HFF-Myc (cell line): ENCODE measurements at regions not wholly inside any gene's neighbourhood (a gene's known extent, or its start where the extent isn't known, plus 50 kb on each side); places are given as distances from the start of the nearest gene placed in this dataset.

Experiments used
- DNase-seq: peaks from one replicate; pipeline ENCODE4 v3.0.0-alpha.2; 2011; ENCODE audit warnings: low read depth; ENCODE audit errors: extremely low read depth
- H3K4me3 ChIP-seq: replicated peaks from 2 replicates; pipeline ENCODE4 v1.5.1; 2011; ENCODE audit warnings: low read depth, mild to moderate bottlenecking, control low read depth, low read length
- TF ChIP-seq, protein P1 (sequence below): IDR thresholded peaks from 2 replicates; pipeline ENCODE4 v1.5.1; 2012; ENCODE audit warnings: mild to moderate bottlenecking, low read depth, low read length, control low read depth; ENCODE audit errors: missing control alignments

DNA sequence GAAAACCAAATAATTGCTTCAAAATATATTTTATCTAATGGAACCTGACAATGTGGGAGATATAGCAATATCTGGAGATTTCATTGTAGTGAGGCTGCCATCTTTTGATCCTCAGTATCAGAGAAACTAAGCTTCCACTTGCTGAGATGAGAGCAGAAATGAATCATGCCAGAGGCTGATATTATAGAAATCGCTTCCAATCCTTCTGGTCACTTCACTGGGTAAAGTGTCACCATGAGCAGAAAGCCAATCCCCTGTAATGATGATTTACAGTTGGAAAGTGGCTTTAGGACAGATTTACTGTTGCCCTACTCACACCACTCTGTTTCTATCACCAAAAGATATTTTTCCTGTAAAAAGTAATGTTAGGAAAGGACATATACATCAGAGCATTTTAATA lies 365.0 kb upstream of the VRK2 start:
- H3K4me3 ChIP-seq, result no peak overlapping the region
- TF ChIP-seq, protein P1, sequence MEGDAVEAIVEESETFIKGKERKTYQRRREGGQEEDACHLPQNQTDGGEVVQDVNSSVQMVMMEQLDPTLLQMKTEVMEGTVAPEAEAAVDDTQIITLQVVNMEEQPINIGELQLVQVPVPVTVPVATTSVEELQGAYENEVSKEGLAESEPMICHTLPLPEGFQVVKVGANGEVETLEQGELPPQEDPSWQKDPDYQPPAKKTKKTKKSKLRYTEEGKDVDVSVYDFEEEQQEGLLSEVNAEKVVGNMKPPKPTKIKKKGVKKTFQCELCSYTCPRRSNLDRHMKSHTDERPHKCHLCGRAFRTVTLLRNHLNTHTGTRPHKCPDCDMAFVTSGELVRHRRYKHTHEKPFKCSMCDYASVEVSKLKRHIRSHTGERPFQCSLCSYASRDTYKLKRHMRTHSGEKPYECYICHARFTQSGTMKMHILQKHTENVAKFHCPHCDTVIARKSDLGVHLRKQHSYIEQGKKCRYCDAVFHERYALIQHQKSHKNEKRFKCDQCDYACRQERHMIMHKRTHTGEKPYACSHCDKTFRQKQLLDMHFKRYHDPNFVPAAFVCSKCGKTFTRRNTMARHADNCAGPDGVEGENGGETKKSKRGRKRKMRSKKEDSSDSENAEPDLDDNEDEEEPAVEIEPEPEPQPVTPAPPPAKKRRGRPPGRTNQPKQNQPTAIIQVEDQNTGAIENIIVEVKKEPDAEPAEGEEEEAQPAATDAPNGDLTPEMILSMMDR, result no peak
- no peak for DNase-seq

DNA sequence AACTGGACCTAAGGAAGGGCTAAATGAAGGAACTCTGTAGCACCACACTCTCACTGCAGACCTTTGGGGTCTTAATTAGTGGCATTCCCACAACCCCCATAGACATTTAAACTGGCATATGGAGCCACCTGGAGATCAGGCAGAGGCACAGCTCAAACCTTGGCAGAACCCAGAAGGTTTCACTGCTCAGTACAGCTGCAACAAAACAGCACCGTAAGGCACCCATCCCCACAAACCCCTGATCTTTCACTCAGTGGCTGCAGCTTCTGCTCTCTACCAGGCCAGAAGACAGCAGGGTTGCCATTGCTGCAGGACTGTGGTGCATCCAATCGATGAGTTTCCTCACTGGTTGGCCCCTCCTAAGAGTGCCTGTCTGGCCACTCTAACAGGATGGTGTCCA lies 361.6 kb upstream of the VRK2 start:
- TF ChIP-seq, protein P1, result no peak
- no peak overlapping the region for H3K4me3 ChIP-seq
- no peak for DNase-seq

DNA sequence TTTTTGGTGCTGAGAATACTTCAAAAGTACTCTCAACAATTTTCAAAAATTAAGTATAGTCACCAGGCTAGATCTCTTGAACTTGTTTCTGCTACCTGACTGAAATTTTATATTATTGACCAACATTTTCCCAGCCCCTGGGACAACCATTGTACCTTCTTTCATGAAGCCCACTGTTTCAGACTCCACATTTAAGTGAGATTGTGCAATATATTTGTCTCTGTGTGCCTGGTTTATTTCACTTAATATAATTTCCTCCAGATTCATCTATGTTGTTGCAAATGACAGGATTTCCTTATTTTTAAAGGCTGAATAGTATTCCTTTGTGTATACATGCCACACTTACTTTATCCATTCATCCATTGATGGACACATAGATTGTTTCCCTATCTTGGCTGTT lies 354.2 kb upstream of the VRK2 start:
- TF ChIP-seq, protein P1, result no peak
- DNase-seq, result no peak
- H3K4me3 ChIP-seq, result no peak overlapping the region

DNA sequence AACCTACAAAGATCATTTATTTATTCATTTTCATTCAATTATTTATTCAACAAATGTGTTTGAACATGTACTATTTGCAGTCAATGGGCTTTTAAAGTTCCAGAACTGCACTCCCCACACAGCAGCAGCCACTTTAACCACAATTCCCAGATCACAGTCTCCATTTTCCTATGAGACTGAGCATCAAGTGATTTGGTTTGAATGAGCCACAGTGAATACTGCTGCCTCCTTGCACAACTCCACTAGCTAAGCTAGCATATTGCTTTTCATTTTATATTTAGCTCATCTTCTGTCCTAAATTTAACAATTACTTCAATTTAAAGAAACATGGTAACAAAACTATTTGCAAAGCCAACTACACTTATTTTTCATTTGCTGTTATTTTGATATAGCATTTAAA lies 353.4 kb upstream of the VRK2 start:
- no peak overlapping the region for H3K4me3 ChIP-seq
- TF ChIP-seq, protein P1, result no peak
- no peak for DNase-seq

DNA sequence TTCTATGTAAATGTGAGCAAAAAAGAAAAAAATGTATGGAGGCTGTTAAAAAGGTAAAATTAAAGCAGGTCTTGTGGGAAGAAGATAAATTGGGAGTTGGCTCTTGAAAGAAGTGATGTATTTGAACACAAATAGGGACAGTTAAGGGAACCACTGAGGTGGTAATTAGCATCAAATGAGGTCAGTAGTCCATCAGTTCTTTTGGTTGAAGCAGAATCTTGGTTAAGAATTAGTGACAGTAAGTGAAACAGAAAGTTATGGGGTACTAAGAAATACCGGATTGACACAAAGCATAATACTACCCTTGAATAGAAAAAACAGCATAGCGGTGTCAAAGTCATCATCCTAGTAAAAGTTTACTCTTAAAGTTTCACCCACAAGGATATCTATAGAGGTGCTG lies 352.6 kb upstream of the VRK2 start:
- H3K4me3 ChIP-seq, result no peak overlapping the region
- no peak for DNase-seq
- TF ChIP-seq, protein P1, result no peak

DNA sequence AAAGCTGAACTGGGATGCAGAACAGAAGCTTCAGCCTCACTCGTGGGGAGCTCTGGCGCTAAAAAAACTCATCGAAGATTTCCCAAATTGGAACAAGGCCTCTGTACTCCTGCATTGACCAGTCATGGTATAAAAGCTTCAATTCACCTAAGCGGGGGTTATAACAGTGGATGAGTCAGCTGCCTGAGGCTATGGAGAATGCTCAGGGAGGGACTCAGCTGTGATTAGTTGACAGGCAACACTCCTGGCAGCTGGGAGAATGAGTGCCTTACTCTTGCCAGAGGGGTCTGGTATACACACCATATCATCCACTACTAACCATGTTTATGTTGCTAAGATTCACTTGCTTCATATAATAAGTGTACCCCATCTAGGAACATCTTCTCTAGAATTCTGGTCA lies 350.6 kb upstream of the VRK2 start:
- TF ChIP-seq, protein P1, result no peak
- H3K4me3 ChIP-seq, result no peak overlapping the region
- no peak for DNase-seq

DNA sequence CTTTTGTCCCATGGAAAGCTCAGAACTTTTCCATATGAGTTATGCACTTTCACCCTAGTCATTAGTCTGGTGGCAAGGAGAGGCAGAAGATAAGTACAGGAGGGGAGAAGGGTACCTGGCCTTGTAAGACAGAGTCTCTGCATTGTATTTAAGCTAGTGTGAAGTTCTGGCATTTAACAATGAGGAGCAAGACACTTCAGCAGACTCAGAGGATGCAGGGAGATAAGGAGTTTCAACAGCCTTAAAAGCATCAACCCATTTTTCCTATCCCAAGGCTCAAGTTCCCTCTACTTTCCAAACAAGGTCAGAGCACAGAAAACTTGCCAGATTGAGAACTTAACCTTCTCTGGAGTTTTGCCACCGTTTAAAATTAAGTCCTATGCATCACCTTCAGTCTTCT lies 348.2 kb upstream of the VRK2 start:
- no peak overlapping the region for H3K4me3 ChIP-seq
- TF ChIP-seq, protein P1, result no peak
- no peak for DNase-seq
